PFSK-1 (cell line): ENCODE measurements at regions not wholly inside any gene's neighbourhood (a gene's known extent, or its start where the extent isn't known, plus 50 kb on each side); places are given as distances from the start of the nearest gene placed in this dataset.

Source experiments
- POLR2AphosphoS5 ChIP-seq: IDR thresholded peaks from 2 replicates; pipeline ENCODE4 v1.6.1; 2012; ENCODE audit warnings: low read depth, mild to moderate bottlenecking, control low read depth, low read length, moderate library complexity
- TF ChIP-seq, protein P1 (sequence below), 2 experiments: IDR thresholded peaks; 2 replicates each; pipeline versions ENCODE4 v1.6.1 to v1.8.0; 2011 to 2012; ENCODE audit warnings: low read depth in 2 of 2, low read length in 2 of 2, control low read depth in 1 of 2, inconsistent platforms in 1 of 2, mild to moderate bottlenecking in 1 of 2, moderate library complexity in 1 of 2; ENCODE audit not compliant: insufficient read depth in 1 of 2

DNA sequence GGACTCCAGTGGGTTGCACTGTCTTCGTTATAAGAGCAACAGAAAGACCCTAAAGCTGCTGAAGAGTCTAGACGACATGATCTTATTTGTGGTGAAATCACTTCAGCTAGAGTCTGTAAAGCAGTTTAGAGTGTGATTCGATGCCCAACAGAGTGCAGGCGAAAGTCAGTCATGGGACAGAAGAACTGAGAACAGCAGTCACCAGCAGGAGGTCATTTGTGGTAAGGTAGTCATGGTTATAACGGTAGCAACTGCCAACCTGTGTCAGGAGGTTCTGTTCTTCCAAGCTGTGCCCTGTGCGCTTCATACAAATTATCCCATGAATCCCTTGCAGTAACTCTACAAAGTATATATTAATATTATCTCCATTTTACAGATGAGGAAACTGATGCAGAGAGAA, 954.1 kb downstream of the AACS start:
- no peak for TF ChIP-seq POLR2AphosphoS5
- TF ChIP-seq, protein P1, sequence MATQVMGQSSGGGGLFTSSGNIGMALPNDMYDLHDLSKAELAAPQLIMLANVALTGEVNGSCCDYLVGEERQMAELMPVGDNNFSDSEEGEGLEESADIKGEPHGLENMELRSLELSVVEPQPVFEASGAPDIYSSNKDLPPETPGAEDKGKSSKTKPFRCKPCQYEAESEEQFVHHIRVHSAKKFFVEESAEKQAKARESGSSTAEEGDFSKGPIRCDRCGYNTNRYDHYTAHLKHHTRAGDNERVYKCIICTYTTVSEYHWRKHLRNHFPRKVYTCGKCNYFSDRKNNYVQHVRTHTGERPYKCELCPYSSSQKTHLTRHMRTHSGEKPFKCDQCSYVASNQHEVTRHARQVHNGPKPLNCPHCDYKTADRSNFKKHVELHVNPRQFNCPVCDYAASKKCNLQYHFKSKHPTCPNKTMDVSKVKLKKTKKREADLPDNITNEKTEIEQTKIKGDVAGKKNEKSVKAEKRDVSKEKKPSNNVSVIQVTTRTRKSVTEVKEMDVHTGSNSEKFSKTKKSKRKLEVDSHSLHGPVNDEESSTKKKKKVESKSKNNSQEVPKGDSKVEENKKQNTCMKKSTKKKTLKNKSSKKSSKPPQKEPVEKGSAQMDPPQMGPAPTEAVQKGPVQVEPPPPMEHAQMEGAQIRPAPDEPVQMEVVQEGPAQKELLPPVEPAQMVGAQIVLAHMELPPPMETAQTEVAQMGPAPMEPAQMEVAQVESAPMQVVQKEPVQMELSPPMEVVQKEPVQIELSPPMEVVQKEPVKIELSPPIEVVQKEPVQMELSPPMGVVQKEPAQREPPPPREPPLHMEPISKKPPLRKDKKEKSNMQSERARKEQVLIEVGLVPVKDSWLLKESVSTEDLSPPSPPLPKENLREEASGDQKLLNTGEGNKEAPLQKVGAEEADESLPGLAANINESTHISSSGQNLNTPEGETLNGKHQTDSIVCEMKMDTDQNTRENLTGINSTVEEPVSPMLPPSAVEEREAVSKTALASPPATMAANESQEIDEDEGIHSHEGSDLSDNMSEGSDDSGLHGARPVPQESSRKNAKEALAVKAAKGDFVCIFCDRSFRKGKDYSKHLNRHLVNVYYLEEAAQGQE (IDR thresholded peaks at IDR 0.05; ENCODE audit: insufficient read depth in 1 of 2, low read depth in 2 of 2, low read length in 2 of 2) = no peak
